Activated T-helper 1 cell treated with anti-CD3 and anti-CD28 coated beads, Interleukin-2, amount 50 U/mL, for 16 hours (primary cell): ENCODE measurements at regions not wholly inside any gene's neighbourhood (a gene's known extent, or its start where the extent isn't known, plus 50 kb on each side); places are given as distances from the start of the nearest gene placed in this dataset.
"Not testable (repeated sequence)": the region's sequence is repeated elsewhere in the genome, so short reads cannot be mapped to it uniquely, and the experiment has no call there.

ENCODE experiments used
- DNase-seq, 2 donors: peaks; one replicate each; pipeline ENCODE4 v3.0.0-alpha.2; 2020; ENCODE audit warnings: low read depth in 1 of 2, low spot score in 1 of 2

GRCh38 chr4:49322610-49323572 is 336.8 kb downstream of the CWH43 start:
- not testable (repeated sequence) for DNase-seq

- not testable (repeated sequence) for DNase-seq
These were observed 337.5 kb downstream of the CWH43 start for GRCh38 chr4:49323573-49323940.
